Hepatic stellate cell (primary cell): ENCODE measurements at regions not wholly inside any gene's neighbourhood (a gene's known extent, or its start where the extent isn't known, plus 50 kb on each side); places are given as distances from the start of the nearest gene placed in this dataset.
"Not testable (repeated sequence)": the region's sequence is repeated elsewhere in the genome, so short reads cannot be mapped to it uniquely, and the experiment has no call there.

Source experiments
- DNase-seq: peaks from one replicate; pipeline ENCODE4 v3.0.0; 2011; ENCODE audit warnings: low spot score

DNA sequence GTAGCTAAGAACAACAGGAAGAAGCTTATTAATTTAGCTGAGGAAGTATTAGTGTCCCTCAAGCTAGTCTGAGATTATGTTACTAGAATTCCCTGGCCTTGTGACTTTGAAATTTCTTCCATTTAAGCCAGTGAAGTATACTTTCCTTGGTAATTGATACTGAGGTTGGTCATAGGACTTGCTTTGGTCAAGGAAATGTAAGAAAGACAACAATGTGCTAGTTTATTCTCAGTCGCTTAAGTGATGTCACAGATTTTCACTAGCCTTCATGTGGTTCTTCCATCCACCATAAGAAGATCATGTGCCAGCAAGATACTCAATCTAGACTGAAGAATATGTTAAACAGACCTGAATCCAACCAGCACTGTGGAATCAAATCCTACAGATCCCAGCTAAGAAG is 1140.1 kb downstream of the TECRL start:
- no peak for DNase-seq

- DNase-seq: no peak
These were observed 1175.6 kb downstream of the TECRL start for GRCh38 chr4:63233671-63234070.

DNA sequence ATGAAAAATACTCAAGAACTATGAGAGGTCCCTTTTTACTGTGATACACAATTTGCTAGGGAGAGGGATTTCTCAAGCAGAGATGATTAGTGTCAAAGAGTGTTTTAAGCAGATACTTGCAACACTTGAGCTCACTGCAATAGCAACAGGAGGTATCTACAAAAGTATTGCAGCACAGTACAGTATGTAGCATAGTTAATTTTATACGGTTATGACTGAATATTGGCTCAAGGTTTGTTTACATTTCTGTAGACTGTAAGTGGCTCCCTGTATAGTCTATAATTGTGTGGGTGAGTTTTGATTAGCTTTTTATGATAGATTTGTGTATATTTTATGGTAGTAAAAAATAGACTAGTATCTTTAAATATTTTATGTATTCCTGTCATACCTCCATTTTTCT is 1177.2 kb downstream of the TECRL start:
- no peak for DNase-seq

DNA sequence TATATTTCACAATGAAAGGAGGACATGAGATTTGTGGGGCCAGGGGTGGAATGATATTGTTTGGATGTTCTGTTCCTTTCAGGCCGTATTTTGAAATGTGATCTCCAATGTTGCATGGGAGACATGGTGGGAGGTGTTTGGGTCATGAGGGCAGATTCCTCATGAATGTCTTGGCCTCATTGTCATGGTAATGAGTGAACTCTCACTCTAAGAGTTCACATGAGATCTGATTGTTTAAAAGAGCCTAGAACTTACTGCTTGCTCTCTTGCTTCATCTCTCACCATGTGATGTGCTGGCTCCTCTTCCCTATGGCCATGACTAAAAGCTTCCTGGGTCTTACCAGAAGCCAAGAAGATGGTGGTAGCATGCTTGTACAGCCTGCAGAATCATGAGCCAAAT is 1183.0 kb downstream of the TECRL start:
- DNase-seq: no peak

GRCh38 chr4:63222466-63222865 is 1186.8 kb downstream of the TECRL start:
- DNase-seq: no peak

DNA sequence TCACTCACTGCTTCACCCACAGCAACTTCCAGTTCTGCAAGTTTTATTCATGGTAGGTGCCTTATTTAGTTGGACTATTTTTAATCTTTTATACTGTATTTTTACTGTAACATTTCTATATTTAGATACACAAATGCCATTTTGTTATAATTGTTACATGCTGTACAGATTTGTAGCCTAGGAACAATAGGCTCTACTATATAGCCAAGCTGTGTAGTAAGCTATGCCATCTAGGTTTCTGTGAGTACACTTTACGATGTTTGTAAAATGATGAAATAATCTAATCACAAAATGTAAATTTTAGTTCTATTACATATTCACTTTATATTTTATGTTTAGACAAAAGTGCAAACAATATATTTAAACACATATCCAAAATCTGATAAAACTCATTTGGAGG is 1187.8 kb downstream of the TECRL start:
- DNase-seq: no peak

DNA sequence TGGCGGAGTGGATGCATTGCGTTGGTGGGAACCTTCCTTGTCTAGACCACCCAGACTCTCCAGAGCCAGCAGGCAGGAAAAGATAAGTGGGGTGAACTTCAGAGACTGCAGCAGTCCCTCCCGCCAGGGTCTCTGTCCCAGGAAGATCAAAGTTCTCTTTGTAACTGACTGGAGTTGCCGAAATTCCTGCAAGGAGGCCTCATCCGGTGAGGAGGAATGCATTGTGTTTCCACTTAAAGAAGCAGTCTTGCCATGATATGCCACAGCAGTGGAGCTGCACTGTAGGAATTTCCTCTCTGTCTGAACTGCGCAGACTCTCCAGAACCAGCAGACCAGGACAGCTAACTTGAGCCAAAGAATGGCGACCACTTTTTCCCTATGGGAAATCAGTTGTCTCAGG is 1190.4 kb downstream of the TECRL start:
- DNase-seq: no peak

- DNase-seq: no peak
These were observed 1195.2 kb downstream of the TECRL start for GRCh38 chr4:63214076-63214475.

DNA sequence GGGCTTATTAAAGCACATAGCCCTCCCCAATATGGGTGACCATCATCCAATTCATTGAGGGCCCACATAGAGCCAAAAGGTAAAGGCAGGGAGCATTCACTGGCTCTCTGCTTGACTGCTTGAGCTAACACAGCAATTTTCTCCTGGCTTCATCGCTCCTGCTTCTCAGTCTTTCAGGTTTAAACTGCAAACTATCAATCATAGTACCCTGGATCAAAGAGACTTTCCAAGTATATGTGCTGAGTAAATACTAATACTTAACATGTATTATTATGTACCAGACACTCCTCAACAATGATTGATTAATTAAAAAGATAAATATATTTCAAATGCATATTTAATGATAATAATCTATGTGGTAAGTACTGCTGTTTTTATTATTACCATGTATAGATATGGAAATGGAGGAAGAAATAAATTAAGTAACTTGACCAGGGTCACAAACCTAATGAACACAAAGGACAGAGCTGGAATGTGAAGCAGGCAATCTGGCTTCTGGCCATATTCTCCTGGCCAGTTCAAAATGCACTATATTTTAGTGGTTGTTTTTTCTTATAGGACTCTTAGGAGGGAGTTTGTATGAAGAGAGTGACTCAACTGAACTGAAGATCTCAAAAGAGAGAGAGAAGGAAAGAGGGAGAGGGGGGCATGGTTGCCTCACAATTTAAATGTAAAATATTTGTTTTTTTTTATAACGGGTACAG is 1197.3 kb downstream of the TECRL start:
- no peak for DNase-seq

DNA sequence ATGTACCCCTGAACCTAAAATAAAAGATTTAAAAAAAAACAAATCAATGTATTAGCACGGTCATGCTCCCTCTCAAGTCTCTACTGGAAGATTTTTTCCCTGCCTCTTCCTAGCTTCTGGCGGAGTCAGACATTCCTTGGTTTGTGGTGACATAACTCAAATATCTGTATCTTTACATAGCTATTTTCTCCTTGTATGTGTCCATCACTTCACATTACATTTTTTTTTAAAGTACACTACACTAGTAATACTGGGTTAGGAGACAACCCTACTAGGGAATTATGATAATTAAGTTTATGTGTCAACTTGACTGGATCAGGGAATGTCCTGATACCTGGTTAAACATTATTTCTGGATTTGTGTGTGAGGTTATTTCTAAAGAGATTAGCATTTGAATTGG is 1197.9 kb downstream of the TECRL start:
- DNase-seq: no peak

GRCh38 chr4:63193029-63193428 is 1216.2 kb downstream of the TECRL start:
- not testable (repeated sequence) for DNase-seq

GRCh38 chr4:63171341-63171740 is 1237.9 kb downstream of the TECRL start:
- no peak for DNase-seq

- no peak for DNase-seq
These were observed 1238.3 kb downstream of the TECRL start for GRCh38 chr4:63170923-63171322.

- DNase-seq: no peak
These were observed 1239.4 kb downstream of the TECRL start for GRCh38 chr4:63169836-63170235.

- DNase-seq: no peak
These were observed 1253.7 kb downstream of the TECRL start for GRCh38 chr4:63155561-63155960.

DNA sequence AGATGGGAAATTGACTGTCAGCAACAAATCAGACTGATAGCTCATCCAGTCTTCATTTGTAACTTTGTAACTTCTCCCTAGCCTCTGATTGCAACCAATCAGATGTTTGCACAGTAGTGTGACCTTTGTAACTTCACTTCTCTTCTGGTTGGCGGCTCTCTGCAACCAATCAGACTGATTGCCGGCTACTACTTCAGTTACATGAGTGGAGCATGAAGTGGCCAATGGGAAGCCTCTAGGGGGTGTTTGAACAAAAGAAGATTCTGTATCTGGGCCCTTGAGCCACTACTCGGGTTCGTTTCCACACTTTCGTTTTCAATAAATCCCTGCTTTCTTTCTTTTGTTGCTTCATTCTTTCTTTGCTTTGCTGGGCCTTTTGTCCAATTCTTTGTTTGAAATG is 1285.8 kb downstream of the TECRL start:
- no peak for DNase-seq

DNA sequence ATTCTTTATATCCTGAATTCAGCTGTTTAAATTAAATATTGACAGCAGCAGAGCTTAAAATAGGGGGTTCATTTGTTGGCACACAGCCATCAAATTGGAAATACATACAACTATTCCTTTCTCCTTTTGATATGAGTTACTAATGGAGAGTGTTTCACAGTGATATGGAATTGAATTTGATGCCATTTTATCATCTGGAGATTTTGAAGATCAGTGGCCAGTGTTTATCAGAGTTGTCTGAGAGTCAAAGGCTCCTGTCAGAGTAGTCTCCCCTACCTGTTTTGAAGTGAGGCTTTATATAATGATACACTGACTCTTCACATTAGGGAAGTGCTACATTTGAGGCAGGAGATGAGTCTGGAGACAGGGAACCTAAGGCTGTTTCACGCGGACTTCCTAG is 1286.3 kb downstream of the TECRL start:
- no peak for DNase-seq

DNA sequence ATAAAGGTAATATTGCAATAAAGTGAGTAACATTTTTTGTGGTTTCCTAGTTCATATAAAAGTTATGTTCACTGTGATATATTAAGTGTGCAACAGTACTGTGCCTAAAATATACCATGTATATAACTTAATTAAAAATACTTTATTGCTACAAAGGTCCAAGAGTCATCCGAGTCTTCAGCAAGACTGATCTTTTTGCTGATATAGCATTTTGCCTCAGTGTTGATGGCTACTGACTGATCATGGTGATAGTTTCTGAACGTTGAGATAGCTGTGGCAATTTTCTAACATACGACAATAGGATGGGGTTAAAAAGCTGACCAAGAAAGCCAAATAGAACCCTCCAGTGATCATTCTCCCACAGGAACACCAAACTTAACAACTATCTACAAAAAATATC is 1302.7 kb downstream of the TECRL start:
- no peak for DNase-seq

DNA sequence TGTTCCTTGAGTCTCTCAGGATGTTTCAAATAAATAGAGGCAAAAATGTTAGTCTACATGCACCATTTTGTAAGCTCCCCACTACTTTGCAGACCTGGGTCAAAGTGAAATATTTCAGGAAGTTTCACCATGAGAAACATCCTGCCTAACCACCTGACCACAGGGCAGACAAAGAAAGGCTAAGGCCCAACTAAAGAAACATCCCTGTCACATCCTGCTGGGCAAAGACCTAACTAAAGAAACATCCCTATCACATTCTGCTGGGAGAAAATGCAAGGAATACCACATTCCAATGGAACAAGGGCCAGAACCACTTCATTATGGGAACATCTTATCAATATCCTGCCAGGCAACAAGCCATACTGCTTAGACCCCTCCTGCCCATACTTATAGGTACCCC is 1303.4 kb downstream of the TECRL start:
- DNase-seq: no peak

DNA sequence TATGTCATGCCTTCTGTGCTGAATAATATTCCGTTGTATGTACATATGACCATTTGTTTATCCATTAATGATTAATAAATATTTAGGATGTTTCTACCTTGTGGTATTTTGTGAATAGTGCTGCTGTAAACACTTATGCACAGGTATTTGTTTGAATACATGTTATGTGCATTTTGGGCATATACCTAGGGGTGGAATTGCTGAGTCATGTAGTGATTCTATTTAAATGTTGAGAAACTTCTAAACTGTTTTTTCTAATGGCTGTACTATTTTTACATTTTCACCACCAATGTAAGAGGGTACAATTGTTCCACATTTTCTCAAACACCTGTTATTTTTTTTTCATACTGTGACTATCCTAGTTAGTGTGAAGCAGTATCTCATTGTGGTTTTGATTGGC is 1318.6 kb downstream of the TECRL start:
- DNase-seq: no peak

- no peak for DNase-seq
These were observed 1324.2 kb downstream of the TECRL start for GRCh38 chr4:63085091-63085490.

DNA sequence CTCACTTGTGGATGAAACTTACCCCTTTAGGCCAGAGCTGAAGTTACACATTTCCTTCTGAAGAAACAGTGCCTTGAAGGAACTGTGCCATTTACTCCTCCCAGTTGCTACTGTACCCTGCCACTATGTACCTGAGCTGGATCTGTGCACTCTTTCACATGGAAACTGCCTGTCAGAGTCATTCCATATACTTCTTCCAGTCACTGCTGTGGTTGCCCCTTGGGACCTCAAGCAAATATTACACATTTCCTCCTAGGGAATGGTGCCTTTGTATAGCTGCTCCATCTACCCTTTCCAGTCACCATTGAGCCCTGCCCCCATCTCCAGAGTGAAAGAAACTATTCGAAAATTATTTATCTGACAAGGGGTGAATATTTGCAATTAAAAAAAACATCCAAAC is 1328.3 kb downstream of the TECRL start:
- DNase-seq: no peak

GRCh38 chr4:63063760-63064159 is 1345.5 kb downstream of the TECRL start:
- no peak for DNase-seq

GRCh38 chr4:63062891-63063290 is 1346.4 kb downstream of the TECRL start:
- DNase-seq: not testable (repeated sequence)

- no peak for DNase-seq
These were observed 1359.5 kb downstream of the TECRL start for GRCh38 chr4:63049726-63050125.
